H9 (cell line): ENCODE measurements at regions not wholly inside any gene's neighbourhood (a gene's known extent, or its start where the extent isn't known, plus 50 kb on each side); places are given as distances from the start of the nearest gene placed in this dataset.

ENCODE experiments used
- DNase-seq: peaks from one replicate; pipeline ENCODE4 v3.0.0-alpha.2; 2017
- H2AFZ ChIP-seq: one replicate; pipeline ENCODE4 v1.6.1; 2013; ENCODE audit warnings: mild to moderate bottlenecking, low read length, control low read depth, moderate library complexity
- H2AK5ac ChIP-seq: 2 replicates; pipeline ENCODE4 v1.6.1; 2013; ENCODE audit warnings: low read length, control low read depth, mixed read lengths; ENCODE audit not compliant: insufficient read length
- H2BK120ac ChIP-seq: one replicate; pipeline ENCODE4 v1.6.1; 2013; ENCODE audit warnings: low read depth, mild to moderate bottlenecking, low read length, control low read depth, inconsistent platforms; ENCODE audit not compliant: poor library complexity, severe bottlenecking
- H2BK12ac ChIP-seq: 2 replicates; pipeline ENCODE4 v1.6.1; 2013; ENCODE audit warnings: low read length, control low read depth, mixed read lengths, low read depth; ENCODE audit not compliant: insufficient read length
- H2BK15ac ChIP-seq: 2 replicates; pipeline ENCODE4 v1.6.1; 2013; ENCODE audit warnings: low read depth, low read length, control low read depth
- H2BK20ac ChIP-seq: one replicate; pipeline ENCODE4 v1.6.1; 2013; ENCODE audit warnings: low read depth, mild to moderate bottlenecking, low read length, control low read depth, inconsistent platforms; ENCODE audit not compliant: poor library complexity, severe bottlenecking
- H2BK5ac ChIP-seq: 2 replicates; pipeline ENCODE4 v1.6.1; 2013; ENCODE audit warnings: low read length, control low read depth, mixed read lengths; ENCODE audit not compliant: insufficient read length
- H3K14ac ChIP-seq: 2 replicates; pipeline ENCODE4 v1.6.1; 2013; ENCODE audit warnings: low read length, control low read depth; ENCODE audit not compliant: insufficient read depth
- H3K18ac ChIP-seq: 2 replicates; pipeline ENCODE4 v1.6.1; 2013; ENCODE audit warnings: low read depth, mild to moderate bottlenecking, mixed read lengths, low read length, control low read depth; ENCODE audit not compliant: insufficient read length
- H3K23ac ChIP-seq: 2 replicates; pipeline ENCODE4 v1.6.1; 2013; ENCODE audit warnings: low read length, control low read depth, mixed read lengths, low read depth; ENCODE audit not compliant: insufficient read length
- H3K23me2 ChIP-seq: 2 replicates; pipeline ENCODE4 v1.6.1; 2013; ENCODE audit warnings: low read depth, mild to moderate bottlenecking, mixed read lengths, low read length, control low read depth; ENCODE audit not compliant: insufficient read length, poor library complexity, severe bottlenecking
- H3K27ac ChIP-seq: 2 replicates; pipeline ENCODE4 v1.5.1; 2013; ENCODE audit warnings: low read length, control low read depth, mixed read lengths, low read depth; ENCODE audit not compliant: insufficient read length
- H3K27me3 ChIP-seq: 2 replicates; pipeline ENCODE4 v1.6.1; 2013; ENCODE audit warnings: low read length, control low read depth, inconsistent platforms; ENCODE audit not compliant: insufficient read depth
- H3K4ac ChIP-seq: 2 replicates; pipeline ENCODE4 v1.6.1; 2013; ENCODE audit warnings: low read depth, mild to moderate bottlenecking, control low read depth, inconsistent platforms, low read length, moderate library complexity
- H3K4me1 ChIP-seq: 2 replicates; pipeline ENCODE4 v1.6.1; 2013; ENCODE audit warnings: low read length, control low read depth, inconsistent platforms; ENCODE audit not compliant: insufficient read depth
- H3K4me2 ChIP-seq: 2 replicates; pipeline ENCODE4 v1.6.1; 2013; ENCODE audit warnings: low read length, control low read depth, mixed read lengths; ENCODE audit not compliant: insufficient read length, insufficient read depth
- H3K56ac ChIP-seq: 2 replicates; pipeline ENCODE4 v1.6.1; 2013; ENCODE audit warnings: low read depth, mild to moderate bottlenecking, mixed read lengths, low read length, control low read depth; ENCODE audit not compliant: insufficient read length
- H3K79me1 ChIP-seq: 2 replicates; pipeline ENCODE4 v1.6.1; 2013; ENCODE audit warnings: low read depth, mild to moderate bottlenecking, moderate library complexity, low read length, control low read depth, inconsistent platforms; ENCODE audit not compliant: insufficient read depth, poor library complexity, severe bottlenecking
- H3K79me2 ChIP-seq: 2 replicates; pipeline ENCODE4 v1.6.1; 2013; ENCODE audit warnings: low read length, control low read depth, inconsistent platforms; ENCODE audit not compliant: insufficient read depth
- H3K9ac ChIP-seq: 2 replicates; pipeline ENCODE4 v1.6.1; 2013; ENCODE audit warnings: low read length, control low read depth, mixed read lengths; ENCODE audit not compliant: insufficient read length; ENCODE audit errors: extremely low read depth
- H3K9me3 ChIP-seq: one replicate; pipeline ENCODE4 v1.6.1; 2013; ENCODE audit warnings: low read depth, low read length, inconsistent platforms; ENCODE audit not compliant: control insufficient read depth
- H3T11ph ChIP-seq: one replicate; pipeline ENCODE4 v1.6.1; 2013; ENCODE audit warnings: mild to moderate bottlenecking, low read length, control low read depth, inconsistent platforms
- H4K20me1 ChIP-seq: one replicate; pipeline ENCODE4 v1.6.1; 2013; ENCODE audit not compliant: control insufficient read depth, insufficient read length, insufficient read depth
- H4K5ac ChIP-seq: 2 replicates; pipeline ENCODE4 v1.6.1; 2013; ENCODE audit warnings: low read depth, mild to moderate bottlenecking, mixed read lengths, low read length, control low read depth; ENCODE audit not compliant: insufficient read length
- H4K8ac ChIP-seq: replicated peaks from 2 replicates; pipeline ENCODE4 v1.6.1; 2013; ENCODE audit warnings: low read length, control low read depth, mixed read lengths, low read depth; ENCODE audit not compliant: insufficient read length
- H4K91ac ChIP-seq: 2 replicates; pipeline ENCODE4 v1.6.1; 2013; ENCODE audit warnings: low read depth, mild to moderate bottlenecking, moderate library complexity, mixed read lengths, low read length, control low read depth; ENCODE audit not compliant: insufficient read length
- H3K27ac Mint-ChIP-seq, 3 experiments: 2 replicates in 2 of 3; 3 replicates in 1 of 3; pipeline ENCODE4 v1.8.0; 2020 to 2021; ENCODE audit warnings: mixed read lengths in 3 of 3, mild to moderate bottlenecking in 1 of 3, moderate library complexity in 1 of 3
- H3K27me3 Mint-ChIP-seq: 2 replicates; pipeline ENCODE4 v1.8.0; 2021; ENCODE audit warnings: low read depth, mild to moderate bottlenecking, moderate library complexity, mixed read lengths
- H3K36me3 Mint-ChIP-seq, 3 experiments: 2 replicates in 2 of 3; 3 replicates in 1 of 3; pipeline ENCODE4 v1.8.0; 2020 to 2021; ENCODE audit warnings: low read depth in 3 of 3, mixed read lengths in 3 of 3; ENCODE audit not compliant: insufficient read depth in 1 of 3
- H3K4me1 Mint-ChIP-seq, 2 experiments: 2 replicates each; pipeline ENCODE4 v1.8.0; 2020; ENCODE audit warnings: mixed read lengths in 2 of 2
- H3K4me3 Mint-ChIP-seq, 2 experiments: 2 replicates in 1 of 2; 3 replicates in 1 of 2; pipeline ENCODE4 v1.8.0; 2020 to 2021; ENCODE audit warnings: mild to moderate bottlenecking in 2 of 2, mixed read lengths in 2 of 2, moderate library complexity in 1 of 2
- H3K9me3 Mint-ChIP-seq, 2 experiments: 2 replicates in 1 of 2; 3 replicates in 1 of 2; pipeline ENCODE4 v1.8.0; 2020; ENCODE audit warnings: mild to moderate bottlenecking in 2 of 2, mixed read lengths in 2 of 2, moderate library complexity in 1 of 2
- CTCF ChIP-seq: fragments of 200-600 bp; sonication (generic); conservative IDR thresholded peaks from 3 replicates; pipeline ENCODE4 v1.8.0; 2021; ENCODE audit warnings: antibody characterized with exemption, mild to moderate bottlenecking
- WGBS: extraction: QIAGEN DNeasy Blood & Tissue Kit; methylation state at CpG from one replicate; pipeline ENCODE4 v1.1.7; 2013; ENCODE audit warnings: missing lambda C conversion rate, low lambda C conversion rate, mixed read lengths; ENCODE audit not compliant: insufficient read length; ENCODE audit errors: extremely low coverage; 5-methylcytosine and 5-hydroxymethylcytosine counted together

GRCh38 chr18:78564030-78564429, 415.6 kb upstream of the SALL3 start:
- H3K23ac ChIP-seq = no peak overlapping the region
- no peak overlapping the region for H2BK12ac ChIP-seq
- H4K91ac ChIP-seq = no peak overlapping the region
- no peaks in the 10 kb centered on the region for H3K4me1 ChIP-seq
- H3K79me1 ChIP-seq = no peaks in the 10 kb centered on the region
- H3K14ac ChIP-seq = no peak overlapping the region; the same call in 1 of the 2 replicates
- H3T11ph ChIP-seq = no peak overlapping the region
- no peak overlapping the region for H2BK20ac ChIP-seq
- no peak overlapping the region for H2BK15ac ChIP-seq
- H3K18ac ChIP-seq = no peak overlapping the region
- H3K79me2 ChIP-seq = no peaks in the 10 kb centered on the region
- H2BK5ac ChIP-seq = no peak overlapping the region
- H2AFZ ChIP-seq = no peak overlapping the region
- H3K27ac ChIP-seq = no peak overlapping the region
- Mint-ChIP-seq H3K36me3 (peaks cover 0 to 7% (median 3%) of the 10 kb centered on the region in 3 experiments; a peak in 2 of 7 replicates), H3K9me3 (peaks cover 11% of the 10 kb centered on the region in 2 experiments), H3K27me3 (no peaks in the 10 kb centered on the region), H3K27ac (0 out of 7 replicates have a peak overlapping the region, but pooled peaks of 1 of the 3 experiments have one; percentile 31), H3K4me3 (no peak overlapping the region), H3K4me1 (peaks cover 2 to 11% of the 10 kb centered on the region in 2 experiments; a peak in 2 of 4 replicates)
- DNase-seq = no peak
- WGBS = no CpG with 5 or more reads among the region's 7 CpGs
- H3K56ac ChIP-seq = no peak overlapping the region
- H3K4me2 ChIP-seq = no peak overlapping the region
- no peak overlapping the region for H4K8ac ChIP-seq
- H3K9me3 ChIP-seq = no peaks in the 10 kb centered on the region
- no peak for TF ChIP-seq CTCF
- H4K5ac ChIP-seq = no peak overlapping the region
- H2BK120ac ChIP-seq = no peak overlapping the region
- no peaks in the 10 kb centered on the region for H3K27me3 ChIP-seq
- no peak overlapping the region for H3K9ac ChIP-seq
- no peaks in the 10 kb centered on the region for H4K20me1 ChIP-seq
- no peak overlapping the region for H2AK5ac ChIP-seq
- no peak overlapping the region for H3K4ac ChIP-seq
- H3K23me2 ChIP-seq = no peaks in the 10 kb centered on the region
